OCI-LY7 (cell line): ENCODE measurements at regions not wholly inside any gene's neighbourhood (a gene's known extent, or its start where the extent isn't known, plus 50 kb on each side); places are given as distances from the start of the nearest gene placed in this dataset.

Source experiments
- BruUV-seq: library from RNA; stranded (reverse); fragments of 400-500 nt; replicated peaks from 2 replicates; lab custom pipeline; 2021; lab: Mats Ljungman, UMichigan
- CTCF ChIA-PET: fragments of 300-600 bp; sonication (Branson Sonifier 250); formaldehyde crosslinking; loops from one replicate; lab custom pipeline; 2022; ENCODE audit warnings: antibody characterized with exemption; ENCODE audit not compliant: unreplicated experiment; lab: Charles Lee
- POLR2A ChIA-PET: fragments of 300-600 bp; sonication (Branson Sonifier 250); formaldehyde crosslinking; loops from one replicate; lab custom pipeline; 2022; ENCODE audit warnings: antibody characterized with exemption; lab: Charles Lee
- DNase-seq: peaks from one replicate; pipeline ENCODE4 v3.0.0-alpha.2; 2015; ENCODE audit warnings: low spot score
- H2AFZ ChIP-seq: fragments of 200-600 bp; sonication (generic), shearing (Covaris generic); 2 replicates; pipeline ENCODE4 v1.6.1; 2014; ENCODE audit warnings: mild to moderate bottlenecking, antibody characterized with exemption, low read length, moderate library complexity
- H3K27ac ChIP-seq: fragments of 200-600 bp; sonication (generic); 2 replicates; pipeline ENCODE4 v1.5.1; 2014; ENCODE audit warnings: mixed run types, low read depth, mild to moderate bottlenecking, moderate library complexity, low read length, inconsistent platforms; ENCODE audit not compliant: poor library complexity, severe bottlenecking
- H3K36me3 ChIP-seq: fragments of 200-600 bp; sonication (generic); 2 replicates; pipeline ENCODE4 v1.6.1; 2014; ENCODE audit warnings: mild to moderate bottlenecking, antibody characterized with exemption, low read length, moderate library complexity, mixed read lengths; ENCODE audit not compliant: insufficient read depth
- H3K4me1 ChIP-seq: fragments of 200-600 bp; sonication (generic); 2 replicates; pipeline ENCODE4 v1.5.1; 2014; ENCODE audit warnings: mild to moderate bottlenecking, low read length; ENCODE audit not compliant: insufficient read depth, poor library complexity, severe bottlenecking
- H3K4me2 ChIP-seq: fragments of 200-600 bp; sonication (generic); 2 replicates; pipeline ENCODE4 v1.6.1; 2014; ENCODE audit warnings: mild to moderate bottlenecking, low read length
- H3K4me3 ChIP-seq: fragments of 200-600 bp; sonication (generic); 2 replicates; pipeline ENCODE4 v1.5.1; 2014; ENCODE audit warnings: mild to moderate bottlenecking, low read depth, low read length; ENCODE audit not compliant: poor library complexity, severe bottlenecking
- H3K79me2 ChIP-seq: fragments of 200-600 bp; sonication (generic); 2 replicates; pipeline ENCODE4 v1.6.1; 2016; ENCODE audit warnings: low read depth, mild to moderate bottlenecking, low read length, moderate library complexity, mixed read lengths; ENCODE audit not compliant: insufficient read depth
- H3K9me2 ChIP-seq: fragments of 200-600 bp; sonication (generic); 2 replicates; pipeline ENCODE4 v1.6.1; 2016; ENCODE audit warnings: mild to moderate bottlenecking, low read length, mixed read lengths; ENCODE audit not compliant: insufficient read depth
- H3K9me3 ChIP-seq: fragments of 200-600 bp; sonication (generic); 2 replicates; pipeline ENCODE4 v1.6.1; 2014; ENCODE audit warnings: mild to moderate bottlenecking, mixed run types, low read length, mixed read lengths
- H4K20me1 ChIP-seq: fragments of 200-600 bp; sonication (generic); 2 replicates; pipeline ENCODE4 v1.6.1; 2014; ENCODE audit warnings: mild to moderate bottlenecking, antibody characterized with exemption, low read length, moderate library complexity, mixed read lengths; ENCODE audit not compliant: insufficient read depth
- CTCF ChIP-seq: fragments of 200-600 bp; sonication (generic); conservative IDR thresholded peaks from 2 replicates; pipeline ENCODE4 v1.5.1; 2014; ENCODE audit warnings: mild to moderate bottlenecking, antibody characterized with exemption, low read length, moderate library complexity, mixed read lengths
- EZH2phosphoT487 ChIP-seq: fragments of 200-600 bp; sonication (generic); IDR thresholded peaks from 2 replicates; pipeline ENCODE4 v1.6.1; 2018; ENCODE audit warnings: low read depth, borderline replicate concordance, mild to moderate bottlenecking, mixed run types, antibody characterized with exemption, low read length, moderate library complexity, mixed read lengths
- intact Hi-C: fragments of 100-400 bp; cut with micrococcal nuclease; formaldehyde crosslinking; loops from one replicate; pipeline ENCODE4 v1.10.0; 2022; ENCODE audit not compliant: unreplicated experiment

DNA sequence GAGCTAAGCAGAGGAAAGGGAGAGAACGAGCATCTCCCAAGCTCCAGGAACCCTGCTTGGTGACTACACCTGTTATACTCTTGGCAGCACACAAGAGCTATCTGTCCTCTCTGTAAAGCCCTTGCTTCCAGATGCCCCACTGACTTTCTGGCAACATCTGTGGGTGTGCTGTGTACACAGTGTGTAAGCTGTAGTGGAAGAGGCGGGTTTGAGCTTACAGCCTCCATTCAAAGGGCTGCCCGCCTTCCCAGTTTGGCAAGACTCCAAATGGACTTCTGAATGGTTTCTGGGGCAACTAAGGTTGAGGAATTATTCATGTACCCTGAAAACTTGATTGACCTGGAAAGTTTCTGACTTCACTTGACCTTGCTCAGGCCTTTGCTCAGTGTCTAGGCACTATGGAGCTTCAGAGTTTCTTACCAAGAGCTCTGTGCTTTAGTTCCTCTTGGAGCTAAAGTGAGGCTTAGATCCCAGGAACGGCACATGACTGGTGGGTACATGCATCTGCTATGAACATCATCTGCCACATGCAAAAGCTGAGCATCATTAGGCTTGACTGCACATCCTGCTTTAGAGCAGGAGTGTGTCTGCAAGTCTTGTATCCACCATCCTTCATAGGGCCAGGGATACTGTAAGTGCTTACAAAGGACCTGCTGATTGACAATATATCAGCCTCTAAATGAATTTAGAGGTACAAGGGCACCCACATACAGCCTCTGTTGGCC is 290.9 kb upstream of the SIX2 start:
- POLR2A ChIA-PET: interaction anchor here (1.0 kb wide), 1 partner anchor 106 kb away, joined by 3 read pairs; no protein-coding TSS in a partner anchor
- H3K79me2 ChIP-seq: no peaks in the 10 kb centered on the region

GRCh38 chr2:45299361-45299760 is 290.1 kb upstream of the SIX2 start:
- no peaks in the 10 kb centered on the region for H3K9me3 ChIP-seq
- H3K79me2 ChIP-seq: no peaks in the 10 kb centered on the region
- H3K4me2 ChIP-seq: no peak overlapping the region
- DNase-seq: no peak
- CTCF ChIA-PET: no interaction called here
- peaks cover 28% of the 10 kb centered on the region for H3K4me1 ChIP-seq
- POLR2A ChIA-PET: interaction anchor here (1.0 to 2.0 kb wide), 2 partner anchors 13 to 106 kb away, joined by 3 to 5 read pairs; no protein-coding TSS in a partner anchor
- no peak overlapping the region for H3K27ac ChIP-seq
- H3K9me2 ChIP-seq: no peaks in the 10 kb centered on the region
- intact Hi-C loops: no loop called here
- no peaks in the 10 kb centered on the region for H4K20me1 ChIP-seq
- TF ChIP-seq CTCF: no peak
- no peak for TF ChIP-seq EZH2phosphoT487
- peak overlapping the region; percentile 38; the same call in 1 of the 2 replicates for H2AFZ ChIP-seq
- no peaks in the 10 kb centered on the region for H3K36me3 ChIP-seq
- BruUV-seq: no TSS peak
- H3K4me3 ChIP-seq: no peak overlapping the region

More for the DNA sequence above, 290.9 kb upstream of the SIX2 start:
- intact Hi-C loops: no loop called here
- DNase-seq: peak; percentile 61
- no peak overlapping the region for H3K4me3 ChIP-seq
- H3K4me2 ChIP-seq: no peak overlapping the region
- peak overlapping the region; percentile 38; the same call in 1 of the 2 replicates for H2AFZ ChIP-seq
- peaks cover 28% of the 10 kb centered on the region for H3K4me1 ChIP-seq
- no peaks in the 10 kb centered on the region for H3K9me2 ChIP-seq
- TF ChIP-seq EZH2phosphoT487 (no peak), CTCF (no peak)
- H3K27ac ChIP-seq: no peak overlapping the region
- no peaks in the 10 kb centered on the region for H3K36me3 ChIP-seq
- CTCF ChIA-PET: no interaction called here
- H4K20me1 ChIP-seq: no peaks in the 10 kb centered on the region
- BruUV-seq: no TSS peak
- no peaks in the 10 kb centered on the region for H3K9me3 ChIP-seq

DNA sequence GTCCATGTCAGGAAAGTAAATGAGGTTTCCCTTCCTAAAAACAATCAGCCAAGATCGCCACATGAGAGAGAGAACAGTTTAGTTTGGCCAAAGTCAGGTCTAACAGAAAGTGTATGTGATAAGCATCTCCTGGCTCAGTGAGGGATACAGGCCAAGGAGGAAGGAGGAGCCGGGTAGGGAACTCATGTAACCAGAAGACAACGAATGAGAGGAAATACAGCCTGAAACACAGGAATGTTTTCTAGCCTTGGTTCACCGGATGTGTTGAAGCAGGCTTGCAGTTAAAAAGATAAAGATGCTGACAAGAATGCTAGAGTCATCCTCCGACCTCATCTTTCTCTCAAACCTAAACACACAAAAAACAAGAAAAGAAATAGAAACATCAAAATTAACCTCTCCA is 283.9 kb upstream of the SIX2 start:
- H3K4me1 ChIP-seq: peaks cover 18% of the 10 kb centered on the region
- no peak for DNase-seq
- no peak overlapping the region for H3K4me3 ChIP-seq
- CTCF ChIA-PET: interaction anchor here (0.7 kb wide), 1 partner anchor 9 kb away, joined by 3 read pairs; no protein-coding TSS in a partner anchor
- H3K36me3 ChIP-seq: no peaks in the 10 kb centered on the region; the same call in 1 of the 2 replicates
- H3K9me3 ChIP-seq: no peaks in the 10 kb centered on the region
- BruUV-seq: no TSS peak
- TF ChIP-seq EZH2phosphoT487: no peak
- TF ChIP-seq CTCF: no peak
- no peaks in the 10 kb centered on the region for H3K9me2 ChIP-seq
- H2AFZ ChIP-seq: peak overlapping the region; percentile 61; the same call in 1 of the 2 replicates
- POLR2A ChIA-PET: interaction anchor here (0.9 kb wide), 1 partner anchor 10 kb away, joined by 3 read pairs; no protein-coding TSS in a partner anchor
- no peak overlapping the region for H3K27ac ChIP-seq
- no peak overlapping the region for H3K4me2 ChIP-seq
- intact Hi-C loops: no loop called here
- H3K79me2 ChIP-seq: no peaks in the 10 kb centered on the region
- H4K20me1 ChIP-seq: no peaks in the 10 kb centered on the region
